NB4 (cell line): ENCODE measurements at regions not wholly inside any gene's neighbourhood (a gene's known extent, or its start where the extent isn't known, plus 50 kb on each side); places are given as distances from the start of the nearest gene placed in this dataset.

ENCODE experiments used
- MAX ChIP-seq: IDR thresholded peaks from 2 replicates; pipeline ENCODE4 v1.6.1; 2011; ENCODE audit warnings: low read depth, low read length
- MYC ChIP-seq: IDR thresholded peaks from 2 replicates; pipeline ENCODE4 v1.6.1; 2011; ENCODE audit warnings: low read depth, low read length
- POLR2A ChIP-seq: IDR thresholded peaks from 2 replicates; pipeline ENCODE4 v1.6.1; 2011; ENCODE audit warnings: mild to moderate bottlenecking; ENCODE audit not compliant: insufficient read length; ENCODE audit errors: extremely low read depth
- TF ChIP-seq, protein P1 (sequence below): IDR thresholded peaks from one replicate; pipeline ENCODE4 v1.5.1; 2012; ENCODE audit warnings: low read depth, low read length

DNA sequence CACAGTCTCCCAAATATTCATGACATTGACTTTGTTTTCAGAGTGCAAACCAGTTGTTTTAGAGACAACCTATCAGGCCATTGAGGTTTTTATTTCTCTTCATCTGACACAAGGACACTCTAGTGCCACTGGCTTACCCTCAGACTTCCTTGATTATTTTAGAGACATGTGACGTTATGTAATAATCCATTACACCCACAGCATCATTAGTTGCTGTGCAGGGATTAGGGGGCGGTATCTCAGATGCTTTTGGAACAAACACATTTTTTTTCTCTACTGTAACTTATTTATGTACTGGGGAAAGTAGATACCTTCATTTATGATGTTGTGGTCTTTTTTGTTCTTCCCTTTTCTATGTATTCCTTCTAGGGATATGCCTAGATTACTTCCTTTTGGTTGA, 2293.1 kb downstream of the PCDH7 start:
- TF ChIP-seq, protein P1, sequence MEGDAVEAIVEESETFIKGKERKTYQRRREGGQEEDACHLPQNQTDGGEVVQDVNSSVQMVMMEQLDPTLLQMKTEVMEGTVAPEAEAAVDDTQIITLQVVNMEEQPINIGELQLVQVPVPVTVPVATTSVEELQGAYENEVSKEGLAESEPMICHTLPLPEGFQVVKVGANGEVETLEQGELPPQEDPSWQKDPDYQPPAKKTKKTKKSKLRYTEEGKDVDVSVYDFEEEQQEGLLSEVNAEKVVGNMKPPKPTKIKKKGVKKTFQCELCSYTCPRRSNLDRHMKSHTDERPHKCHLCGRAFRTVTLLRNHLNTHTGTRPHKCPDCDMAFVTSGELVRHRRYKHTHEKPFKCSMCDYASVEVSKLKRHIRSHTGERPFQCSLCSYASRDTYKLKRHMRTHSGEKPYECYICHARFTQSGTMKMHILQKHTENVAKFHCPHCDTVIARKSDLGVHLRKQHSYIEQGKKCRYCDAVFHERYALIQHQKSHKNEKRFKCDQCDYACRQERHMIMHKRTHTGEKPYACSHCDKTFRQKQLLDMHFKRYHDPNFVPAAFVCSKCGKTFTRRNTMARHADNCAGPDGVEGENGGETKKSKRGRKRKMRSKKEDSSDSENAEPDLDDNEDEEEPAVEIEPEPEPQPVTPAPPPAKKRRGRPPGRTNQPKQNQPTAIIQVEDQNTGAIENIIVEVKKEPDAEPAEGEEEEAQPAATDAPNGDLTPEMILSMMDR: no peak
- TF ChIP-seq POLR2A (no peak), MAX (no peak), MYC (no peak)
